Parathyroid adenoma (tissue), 2 donors: ENCODE measurements at regions not wholly inside any gene's neighbourhood (a gene's known extent, or its start where the extent isn't known, plus 50 kb on each side); places are given as distances from the start of the nearest gene placed in this dataset.

ENCODE experiments used
- H2AFZ ChIP-seq: fragments of 300-600 bp; sonication (generic); one replicate; pipeline ENCODE4 v1.7.0; 2017; ENCODE audit warnings: antibody characterized with exemption, mild to moderate bottlenecking
- H3K27ac ChIP-seq: fragments of 300-600 bp; sonication (generic); one replicate; pipeline ENCODE4 v1.7.0; 2017
- H3K27me3 ChIP-seq: fragments of 300-600 bp; sonication (generic); one replicate; pipeline ENCODE4 v1.7.0; 2017; ENCODE audit warnings: low read length; ENCODE audit not compliant: control insufficient read depth, insufficient read depth
- H3K36me3 ChIP-seq: fragments of 300-600 bp; sonication (generic); one replicate; pipeline ENCODE4 v1.7.0; 2017; ENCODE audit warnings: low read length; ENCODE audit not compliant: control insufficient read depth, insufficient read depth
- H3K4me1 ChIP-seq: fragments of 300-600 bp; sonication (generic); one replicate; pipeline ENCODE4 v1.7.0; 2017; ENCODE audit warnings: control low read depth
- H3K4me2 ChIP-seq: fragments of 300-600 bp; sonication (generic); one replicate; pipeline ENCODE4 v1.7.0; 2017; ENCODE audit warnings: low read length
- H3K4me3 ChIP-seq: fragments of 300-600 bp; sonication (generic); one replicate; pipeline ENCODE4 v1.7.0; 2017; ENCODE audit warnings: low read depth, low read length
- H3K79me2 ChIP-seq: fragments of 300-600 bp; sonication (generic); one replicate; pipeline ENCODE4 v1.7.0; 2017; ENCODE audit warnings: control low read depth
- H3K9ac ChIP-seq: fragments of 300-600 bp; sonication (generic); one replicate; pipeline ENCODE4 v1.7.0; 2017; ENCODE audit warnings: mild to moderate bottlenecking
- H3K9me3 ChIP-seq: fragments of 300-600 bp; sonication (generic); one replicate; pipeline ENCODE4 v1.7.0; 2017; ENCODE audit warnings: low read length; ENCODE audit not compliant: control insufficient read depth
- TF ChIP-seq, protein P1 (sequence below): fragments of 300-600 bp; sonication (generic); IDR thresholded peaks from one replicate; pipeline ENCODE4 v1.7.0; 2017; ENCODE audit warnings: antibody characterized with exemption, mild to moderate bottlenecking
- donor health status: primary hyperparathyroidism.

DNA sequence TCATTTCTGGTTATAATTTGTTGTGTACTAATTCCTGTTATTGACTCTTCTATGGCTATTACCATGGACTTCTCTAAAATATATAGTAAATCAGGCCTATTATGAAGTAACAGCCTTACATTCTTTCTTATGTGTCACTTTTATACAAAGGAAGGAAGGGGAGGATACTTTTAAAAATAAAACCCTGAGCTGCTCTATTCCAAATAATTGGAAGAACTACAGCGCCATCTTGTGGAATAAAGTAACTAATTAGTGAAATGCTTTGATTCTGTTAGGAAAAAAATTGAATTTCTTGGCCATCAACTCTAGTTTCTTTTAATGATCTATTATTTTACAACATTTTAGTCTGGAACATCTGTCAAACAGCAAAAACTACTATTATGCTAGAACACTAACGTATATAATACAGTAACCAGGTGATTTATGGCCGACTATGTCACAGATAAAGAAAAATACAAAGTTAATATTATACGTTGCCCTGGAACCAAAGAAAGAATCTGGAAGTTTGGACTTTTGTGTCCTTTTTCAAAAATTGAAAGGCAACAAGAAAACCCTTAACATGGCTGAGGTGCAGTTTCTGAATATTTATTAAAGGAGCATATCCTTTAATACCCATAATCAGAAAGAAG is 55.0 kb upstream of the NELL2 start:
- no peak overlapping the region for H2AFZ ChIP-seq
- no peaks in the 10 kb centered on the region for H3K9me3 ChIP-seq
- H3K4me1 ChIP-seq = no peaks in the 10 kb centered on the region
- H3K9ac ChIP-seq = no peak overlapping the region
- TF ChIP-seq, protein P1, sequence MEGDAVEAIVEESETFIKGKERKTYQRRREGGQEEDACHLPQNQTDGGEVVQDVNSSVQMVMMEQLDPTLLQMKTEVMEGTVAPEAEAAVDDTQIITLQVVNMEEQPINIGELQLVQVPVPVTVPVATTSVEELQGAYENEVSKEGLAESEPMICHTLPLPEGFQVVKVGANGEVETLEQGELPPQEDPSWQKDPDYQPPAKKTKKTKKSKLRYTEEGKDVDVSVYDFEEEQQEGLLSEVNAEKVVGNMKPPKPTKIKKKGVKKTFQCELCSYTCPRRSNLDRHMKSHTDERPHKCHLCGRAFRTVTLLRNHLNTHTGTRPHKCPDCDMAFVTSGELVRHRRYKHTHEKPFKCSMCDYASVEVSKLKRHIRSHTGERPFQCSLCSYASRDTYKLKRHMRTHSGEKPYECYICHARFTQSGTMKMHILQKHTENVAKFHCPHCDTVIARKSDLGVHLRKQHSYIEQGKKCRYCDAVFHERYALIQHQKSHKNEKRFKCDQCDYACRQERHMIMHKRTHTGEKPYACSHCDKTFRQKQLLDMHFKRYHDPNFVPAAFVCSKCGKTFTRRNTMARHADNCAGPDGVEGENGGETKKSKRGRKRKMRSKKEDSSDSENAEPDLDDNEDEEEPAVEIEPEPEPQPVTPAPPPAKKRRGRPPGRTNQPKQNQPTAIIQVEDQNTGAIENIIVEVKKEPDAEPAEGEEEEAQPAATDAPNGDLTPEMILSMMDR = peak; percentile 60
- no peaks in the 10 kb centered on the region for H3K79me2 ChIP-seq
- no peak overlapping the region for H3K27ac ChIP-seq
- H3K36me3 ChIP-seq = no peaks in the 10 kb centered on the region
- H3K27me3 ChIP-seq = no peaks in the 10 kb centered on the region
- H3K4me2 ChIP-seq = no peak overlapping the region
- H3K4me3 ChIP-seq = no peak overlapping the region

DNA sequence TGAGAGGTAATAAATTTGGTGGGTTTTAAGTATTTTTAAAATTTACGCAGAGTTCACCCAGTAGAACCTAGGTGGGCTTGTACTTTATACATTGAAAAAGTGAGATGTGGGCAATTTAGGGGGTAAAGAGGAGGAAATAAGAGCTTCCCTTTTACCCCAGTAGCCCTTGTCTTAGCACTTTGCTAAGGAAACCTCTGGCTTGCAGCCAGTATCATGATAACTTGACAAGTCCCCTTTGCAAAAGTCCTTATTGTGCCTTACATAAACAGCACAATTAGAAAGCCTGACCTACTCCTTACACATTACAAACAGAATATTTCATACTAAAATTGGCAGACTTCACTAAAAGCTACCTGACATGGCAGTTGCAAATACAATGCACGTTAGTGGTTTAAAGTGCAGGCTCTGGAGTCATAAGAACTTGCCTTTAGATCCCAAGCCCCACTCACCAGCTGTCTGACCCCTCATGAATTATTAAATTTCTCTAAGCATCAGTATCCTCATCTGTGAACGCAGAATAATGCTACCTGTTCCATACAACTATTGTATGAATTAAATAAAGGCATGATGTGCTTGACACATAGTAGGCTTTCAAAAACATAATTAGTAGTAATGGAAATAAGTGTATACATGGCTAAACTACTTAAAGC is 53.2 kb upstream of the NELL2 start:
- TF ChIP-seq, protein P1 = no peak

More for the DNA sequence above, 53.2 kb upstream of the NELL2 start:
- Histone ChIP-seq H2AFZ (no peak overlapping the region), H3K9ac (no peak overlapping the region), H3K4me2 (no peak overlapping the region), H3K27ac (no peak overlapping the region), H3K4me1 (no peaks in the 10 kb centered on the region), H3K9me3 (no peaks in the 10 kb centered on the region), H3K79me2 (no peaks in the 10 kb centered on the region), H3K4me3 (no peak overlapping the region), H3K36me3 (no peaks in the 10 kb centered on the region), H3K27me3 (no peaks in the 10 kb centered on the region)
